Activated CD8-positive, alpha-beta T cell treated with anti-CD3 and anti-CD28 coated beads, Interleukin-2, amount 10 ng/mL, durations not matched to agents 7 days and 5 days (primary cell): ENCODE measurements at regions not wholly inside any gene's neighbourhood (a gene's known extent, or its start where the extent isn't known, plus 50 kb on each side); places are given as distances from the start of the nearest gene placed in this dataset.

Source experiments
- ATAC-seq: fragments of 150-1000 bp; cut with Tn5 transposase; one replicate; pipeline ENCODE4 v1.10.0; 2021; ENCODE audit warnings: moderate library complexity
- CTCF ChIA-PET: fragments of 350-600 bp; sonication (Branson Sonifier 250); formaldehyde crosslinking; loops from one replicate; lab custom pipeline; 2021; ENCODE audit warnings: antibody characterized with exemption; lab: Charles Lee
- POLR2A ChIA-PET: fragments of 350-600 bp; sonication (Branson Sonifier 250); formaldehyde crosslinking; loops from one replicate; lab custom pipeline; 2021; ENCODE audit warnings: antibody characterized with exemption; lab: Charles Lee
- DNase-seq: peaks from one replicate; pipeline ENCODE4 v3.0.0-alpha.2; 2020
- H3K27ac Mint-ChIP-seq: one replicate; pipeline ENCODE4 v1.8.0; 2021; ENCODE audit warnings: mild to moderate bottlenecking, mixed read lengths
- H3K27me3 Mint-ChIP-seq: one replicate; pipeline ENCODE4 v1.8.0; 2021; ENCODE audit warnings: low read depth, mixed read lengths
- H3K36me3 Mint-ChIP-seq: one replicate; pipeline ENCODE4 v1.8.0; 2021; ENCODE audit warnings: low read depth, mixed read lengths
- H3K4me1 Mint-ChIP-seq: one replicate; pipeline ENCODE4 v1.8.0; 2021; ENCODE audit warnings: low read depth, mixed read lengths
- H3K4me3 Mint-ChIP-seq: one replicate; pipeline ENCODE4 v1.8.0; 2021; ENCODE audit warnings: mild to moderate bottlenecking, mixed read lengths
- H3K9me3 Mint-ChIP-seq: one replicate; pipeline ENCODE4 v1.8.0; 2022; ENCODE audit warnings: mixed read lengths; ENCODE audit not compliant: insufficient read depth

DNA sequence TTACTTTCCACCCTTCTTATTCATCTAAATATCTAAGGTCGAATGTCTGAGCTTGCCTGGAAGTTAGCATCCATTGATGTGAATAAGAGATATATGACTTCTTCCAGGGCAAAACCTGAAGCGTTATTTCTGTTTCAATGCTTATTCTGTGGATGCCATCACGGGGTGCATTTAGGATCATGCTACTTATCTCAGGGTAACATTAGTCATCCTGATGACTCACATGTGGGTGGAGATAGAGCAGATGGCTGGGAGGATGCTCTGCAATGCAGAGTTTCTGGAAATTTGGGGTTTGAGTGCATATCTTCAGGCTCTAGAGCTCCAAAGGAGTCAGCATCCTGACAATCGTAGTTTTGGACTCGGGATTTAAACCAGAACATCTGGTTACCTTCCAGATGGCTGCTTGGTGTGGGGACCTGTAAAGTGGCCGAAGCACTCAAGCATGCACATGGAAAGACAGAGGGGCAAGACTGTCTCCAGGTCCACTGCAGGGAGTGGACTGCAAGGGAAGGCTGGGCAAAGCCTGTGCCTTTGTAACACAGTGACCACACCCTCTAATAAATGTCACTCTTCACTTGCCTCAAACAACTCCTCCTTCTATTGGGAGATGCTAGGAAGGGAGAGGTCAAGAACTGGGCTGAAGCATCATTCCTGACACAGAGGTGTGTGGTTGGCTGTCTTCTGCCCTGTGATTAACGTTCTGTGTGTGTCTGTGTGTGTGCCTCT is 175.2 kb upstream of the SALL1 start:
- Mint-ChIP-seq H3K27ac (no peak overlapping the region), H3K9me3 (peaks cover 5% of the 10 kb centered on the region), H3K36me3 (no peaks in the 10 kb centered on the region), H3K4me1 (no peaks in the 10 kb centered on the region), H3K27me3 (no peaks in the 10 kb centered on the region), H3K4me3 (no peak overlapping the region)
- DNase-seq, result no peak
- no peak for ATAC-seq
- CTCF ChIA-PET, result no interaction called here
- POLR2A ChIA-PET, result no interaction called here

DNA sequence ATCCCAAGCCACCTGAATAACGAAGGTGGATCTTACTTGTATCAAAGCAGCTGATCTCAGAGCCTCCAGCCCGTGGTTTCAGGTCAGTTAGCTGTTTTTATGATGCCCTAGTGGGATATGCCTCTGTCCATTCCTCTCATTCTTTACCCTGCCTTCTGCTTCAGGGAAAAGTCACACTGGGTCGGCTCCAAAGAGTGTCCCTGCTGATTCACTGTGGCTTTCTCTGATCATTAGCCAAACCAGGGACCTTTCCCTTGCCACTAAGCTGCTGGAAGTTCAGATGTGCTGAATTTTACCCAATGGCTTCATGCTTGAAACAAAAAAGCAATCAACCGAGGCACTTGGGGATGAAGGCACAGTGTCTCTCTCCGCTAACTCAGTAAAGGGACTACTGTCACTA is 170.2 kb upstream of the SALL1 start:
- Mint-ChIP-seq H3K36me3 (no peaks in the 10 kb centered on the region), H3K9me3 (no peaks in the 10 kb centered on the region), H3K4me1 (no peaks in the 10 kb centered on the region), H3K4me3 (no peak overlapping the region), H3K27me3 (no peaks in the 10 kb centered on the region), H3K27ac (no peak overlapping the region)
- no peak for DNase-seq
- ChIA-PET CTCF (no interaction called here), POLR2A (no interaction called here)
- no peak for ATAC-seq

GRCh38 chr16:51317575-51317974 is 166.5 kb upstream of the SALL1 start:
- Mint-ChIP-seq H3K9me3 (no peaks in the 10 kb centered on the region), H3K27ac (no peak overlapping the region), H3K4me3 (no peak overlapping the region), H3K4me1 (no peaks in the 10 kb centered on the region), H3K27me3 (no peaks in the 10 kb centered on the region), H3K36me3 (no peaks in the 10 kb centered on the region)
- ATAC-seq (no peak), DNase-seq (no peak)
- ChIA-PET POLR2A (no interaction called here), CTCF (no interaction called here)

- Mint-ChIP-seq H3K4me3 (no peak overlapping the region), H3K9me3 (no peaks in the 10 kb centered on the region), H3K27ac (no peak overlapping the region), H3K4me1 (no peaks in the 10 kb centered on the region), H3K36me3 (no peaks in the 10 kb centered on the region), H3K27me3 (no peaks in the 10 kb centered on the region)
- POLR2A ChIA-PET, result no interaction called here
- ATAC-seq (no peak), DNase-seq (no peak)
- CTCF ChIA-PET, result no interaction called here
Observed at GRCh38 chr16:51313198-51313597, 162.1 kb upstream of the SALL1 start.

- no peaks in the 10 kb centered on the region for H3K9me3 Mint-ChIP-seq
- no peak overlapping the region for H3K27ac Mint-ChIP-seq
- H3K4me1 Mint-ChIP-seq, result no peaks in the 10 kb centered on the region
- DNase-seq (no peak), ATAC-seq (no peak)
- H3K4me3 Mint-ChIP-seq, result no peak overlapping the region
- ChIA-PET CTCF (no interaction called here), POLR2A (no interaction called here)
- H3K27me3 Mint-ChIP-seq, result no peaks in the 10 kb centered on the region
- H3K36me3 Mint-ChIP-seq, result no peaks in the 10 kb centered on the region
Observed at GRCh38 chr16:51312363-51313150, 161.5 kb upstream of the SALL1 start.

GRCh38 chr16:51310159-51310558 is 159.1 kb upstream of the SALL1 start:
- no peak for ATAC-seq
- CTCF ChIA-PET, result no interaction called here
- no peaks in the 10 kb centered on the region for H3K36me3 Mint-ChIP-seq
- H3K27me3 Mint-ChIP-seq, result no peaks in the 10 kb centered on the region
- H3K27ac Mint-ChIP-seq, result no peak overlapping the region
- POLR2A ChIA-PET, result no interaction called here
- H3K4me3 Mint-ChIP-seq, result no peak overlapping the region
- DNase-seq, result no peak
- H3K9me3 Mint-ChIP-seq, result no peaks in the 10 kb centered on the region
- no peaks in the 10 kb centered on the region for H3K4me1 Mint-ChIP-seq

DNA sequence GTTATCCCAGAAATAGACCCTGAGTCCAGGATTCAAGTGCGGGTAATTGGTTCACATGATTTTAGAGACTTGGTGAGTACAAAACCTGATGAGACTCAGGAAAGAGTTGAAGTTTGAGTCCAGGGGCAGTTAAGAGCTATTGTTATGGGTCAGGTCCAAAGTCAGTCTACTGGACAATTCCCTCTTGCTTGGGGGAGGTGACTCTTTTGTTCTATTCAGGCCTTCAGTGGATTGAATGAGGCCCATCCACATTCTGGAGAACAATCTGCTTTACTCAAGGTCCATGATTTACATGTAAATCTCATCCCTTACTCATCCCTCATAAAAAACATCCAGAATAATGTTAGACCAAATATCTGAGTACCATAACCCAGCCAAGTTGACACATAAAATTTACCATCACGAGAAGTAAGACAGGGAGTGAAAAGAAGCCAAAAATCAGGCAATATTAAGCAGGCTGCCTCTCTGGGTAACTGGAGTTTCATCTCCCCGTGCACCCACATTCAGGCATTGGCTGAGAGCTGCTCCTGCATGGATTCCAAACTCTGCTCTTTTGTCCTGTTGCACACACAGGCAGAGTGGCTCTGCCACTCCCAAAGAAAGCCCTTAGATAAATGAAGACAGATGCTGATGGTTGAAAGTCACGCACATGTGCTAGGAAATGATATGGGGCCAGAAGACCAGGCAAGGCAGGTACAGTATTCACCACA is 156.0 kb upstream of the SALL1 start:
- Mint-ChIP-seq H3K4me3 (no peak overlapping the region), H3K36me3 (no peaks in the 10 kb centered on the region), H3K27me3 (no peaks in the 10 kb centered on the region), H3K27ac (no peak overlapping the region), H3K4me1 (no peaks in the 10 kb centered on the region), H3K9me3 (no peaks in the 10 kb centered on the region)
- DNase-seq (no peak), ATAC-seq (no peak)
- ChIA-PET POLR2A (no interaction called here), CTCF (no interaction called here)

GRCh38 chr16:51306116-51306515 is 155.0 kb upstream of the SALL1 start:
- no peaks in the 10 kb centered on the region for H3K9me3 Mint-ChIP-seq
- POLR2A ChIA-PET, result no interaction called here
- no peak overlapping the region for H3K27ac Mint-ChIP-seq
- DNase-seq (no peak), ATAC-seq (no peak)
- H3K36me3 Mint-ChIP-seq, result no peaks in the 10 kb centered on the region
- CTCF ChIA-PET, result no interaction called here
- no peaks in the 10 kb centered on the region for H3K27me3 Mint-ChIP-seq
- H3K4me1 Mint-ChIP-seq, result no peaks in the 10 kb centered on the region
- no peak overlapping the region for H3K4me3 Mint-ChIP-seq

DNA sequence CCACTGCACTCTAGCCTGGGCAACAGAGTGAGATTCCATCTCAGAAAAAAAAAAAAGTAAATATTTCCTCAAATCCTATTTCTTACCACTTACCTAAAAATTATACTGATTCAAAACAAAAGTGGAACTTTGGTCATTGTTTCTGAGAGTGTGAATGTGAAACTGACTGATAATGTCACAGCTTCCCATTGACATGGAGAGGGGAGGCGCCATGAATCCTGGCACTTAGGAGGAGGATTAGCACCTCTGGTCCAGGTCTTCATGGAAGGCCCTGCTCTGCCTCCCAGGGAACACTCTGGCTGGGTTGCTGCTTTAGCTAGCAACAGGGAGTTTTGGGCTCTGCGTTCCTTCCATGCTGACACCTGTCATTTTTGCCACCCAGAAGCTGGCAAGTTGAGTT is 154.3 kb upstream of the SALL1 start:
- H3K9me3 Mint-ChIP-seq, result no peaks in the 10 kb centered on the region
- POLR2A ChIA-PET, result no interaction called here
- H3K4me1 Mint-ChIP-seq, result no peaks in the 10 kb centered on the region
- ATAC-seq (no peak), DNase-seq (no peak)
- no peak overlapping the region for H3K4me3 Mint-ChIP-seq
- no peak overlapping the region for H3K27ac Mint-ChIP-seq
- no peaks in the 10 kb centered on the region for H3K27me3 Mint-ChIP-seq
- CTCF ChIA-PET, result no interaction called here
- H3K36me3 Mint-ChIP-seq, result no peaks in the 10 kb centered on the region

GRCh38 chr16:51302042-51302441 is 151.0 kb upstream of the SALL1 start:
- Mint-ChIP-seq H3K4me3 (no peak overlapping the region), H3K36me3 (no peaks in the 10 kb centered on the region), H3K9me3 (no peaks in the 10 kb centered on the region), H3K27ac (no peak overlapping the region), H3K4me1 (no peaks in the 10 kb centered on the region), H3K27me3 (no peaks in the 10 kb centered on the region)
- ATAC-seq (no peak), DNase-seq (no peak)
- CTCF ChIA-PET, result no interaction called here
- POLR2A ChIA-PET, result no interaction called here

DNA sequence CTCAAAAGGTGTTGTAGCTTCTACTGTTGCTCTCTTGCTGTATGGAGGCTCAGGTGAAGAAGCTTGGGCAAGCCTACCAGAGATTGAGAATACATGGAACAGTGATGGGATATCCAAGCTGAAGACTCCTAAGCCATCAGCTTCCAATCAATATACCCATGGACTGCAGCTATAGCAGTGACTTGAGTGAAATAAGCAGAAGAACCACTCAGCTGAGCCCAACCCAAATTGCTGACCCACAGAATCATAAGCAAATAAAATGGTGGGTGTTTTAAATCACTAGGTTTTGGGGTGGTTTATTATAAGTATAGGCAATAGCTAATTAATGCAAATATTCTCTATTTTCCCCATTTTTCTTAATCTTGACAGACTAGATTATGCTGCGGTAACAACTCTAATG is 147.7 kb upstream of the SALL1 start:
- Mint-ChIP-seq H3K27me3 (no peaks in the 10 kb centered on the region), H3K27ac (no peak overlapping the region), H3K36me3 (no peaks in the 10 kb centered on the region), H3K9me3 (no peaks in the 10 kb centered on the region), H3K4me1 (no peaks in the 10 kb centered on the region), H3K4me3 (no peak overlapping the region)
- ChIA-PET CTCF (no interaction called here), POLR2A (no interaction called here)
- ATAC-seq, result no peak
- no peak for DNase-seq
